WI38 (cell line): ENCODE measurements at regions not wholly inside any gene's neighbourhood (a gene's known extent, or its start where the extent isn't known, plus 50 kb on each side); places are given as distances from the start of the nearest gene placed in this dataset.

Experiments used
- H3K4me3 ChIP-seq: 2 replicates; pipeline ENCODE4 v1.5.1; 2011; ENCODE audit warnings: low read depth, mild to moderate bottlenecking, control low read depth, low read length
- TF ChIP-seq, protein P1 (sequence below): IDR thresholded peaks from 2 replicates; pipeline ENCODE4 v1.5.1; 2012; ENCODE audit warnings: low read depth, mild to moderate bottlenecking, control low read depth, low read length

DNA sequence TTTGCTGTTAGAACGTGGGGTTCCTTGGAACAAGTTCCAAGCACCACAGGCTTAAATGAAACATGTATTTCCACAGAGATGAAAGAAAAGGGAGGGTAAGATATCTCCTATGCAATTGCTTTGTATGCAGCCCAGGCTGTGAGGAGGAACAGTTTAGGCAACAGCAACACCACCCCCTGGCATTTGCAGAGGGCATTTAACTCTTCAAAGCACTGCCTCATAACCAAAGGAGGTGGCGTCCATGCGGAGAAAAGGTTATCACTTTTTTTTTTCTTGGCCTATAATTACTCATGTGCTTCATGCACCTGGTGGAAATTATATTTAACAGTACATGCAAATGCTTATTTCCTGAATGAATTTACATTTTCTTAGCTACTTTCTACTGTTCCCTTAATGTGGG is 286.0 kb downstream of the LPIN1 start:
- TF ChIP-seq, protein P1, sequence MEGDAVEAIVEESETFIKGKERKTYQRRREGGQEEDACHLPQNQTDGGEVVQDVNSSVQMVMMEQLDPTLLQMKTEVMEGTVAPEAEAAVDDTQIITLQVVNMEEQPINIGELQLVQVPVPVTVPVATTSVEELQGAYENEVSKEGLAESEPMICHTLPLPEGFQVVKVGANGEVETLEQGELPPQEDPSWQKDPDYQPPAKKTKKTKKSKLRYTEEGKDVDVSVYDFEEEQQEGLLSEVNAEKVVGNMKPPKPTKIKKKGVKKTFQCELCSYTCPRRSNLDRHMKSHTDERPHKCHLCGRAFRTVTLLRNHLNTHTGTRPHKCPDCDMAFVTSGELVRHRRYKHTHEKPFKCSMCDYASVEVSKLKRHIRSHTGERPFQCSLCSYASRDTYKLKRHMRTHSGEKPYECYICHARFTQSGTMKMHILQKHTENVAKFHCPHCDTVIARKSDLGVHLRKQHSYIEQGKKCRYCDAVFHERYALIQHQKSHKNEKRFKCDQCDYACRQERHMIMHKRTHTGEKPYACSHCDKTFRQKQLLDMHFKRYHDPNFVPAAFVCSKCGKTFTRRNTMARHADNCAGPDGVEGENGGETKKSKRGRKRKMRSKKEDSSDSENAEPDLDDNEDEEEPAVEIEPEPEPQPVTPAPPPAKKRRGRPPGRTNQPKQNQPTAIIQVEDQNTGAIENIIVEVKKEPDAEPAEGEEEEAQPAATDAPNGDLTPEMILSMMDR: no peak
- no peak overlapping the region for H3K4me3 ChIP-seq

DNA sequence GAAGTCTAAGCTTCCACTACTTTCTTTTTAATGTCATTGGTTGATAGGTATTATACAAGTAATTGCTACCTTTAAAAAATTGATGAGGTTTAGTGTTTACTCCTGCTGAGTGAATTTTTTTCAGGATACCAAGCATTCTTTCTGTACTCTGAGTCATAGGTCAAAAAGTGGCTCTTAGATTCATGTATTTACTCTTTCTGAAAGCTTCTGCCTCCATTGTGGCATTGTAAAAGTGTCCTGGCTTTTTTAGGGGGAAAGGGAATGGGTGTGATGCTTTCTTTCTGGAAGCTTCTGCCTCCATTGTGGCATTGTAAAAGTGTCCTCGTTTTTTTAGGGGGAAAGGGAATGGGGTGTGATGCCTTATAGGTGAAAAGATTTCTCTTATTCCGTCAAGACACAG is 286.5 kb downstream of the LPIN1 start:
- no peak overlapping the region for H3K4me3 ChIP-seq
- TF ChIP-seq, protein P1: no peak

DNA sequence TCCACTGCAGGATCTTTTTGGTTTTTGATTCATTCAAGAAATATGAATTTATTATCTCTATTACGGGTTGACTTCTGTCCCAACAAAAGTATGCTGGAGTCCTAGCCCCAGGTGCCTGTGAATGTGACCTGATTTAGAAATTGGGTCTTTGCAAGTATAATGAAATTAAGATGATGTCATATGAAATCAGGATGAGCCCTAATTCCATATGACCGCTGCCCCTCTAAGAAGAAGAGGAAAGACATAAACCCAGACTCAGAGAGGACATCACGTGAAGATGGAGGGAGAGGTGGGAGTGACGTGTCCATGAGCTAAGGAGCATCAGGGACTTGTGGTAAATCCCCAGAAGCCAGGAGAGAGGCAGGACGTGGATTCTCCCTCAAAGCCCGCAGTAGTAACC is 287.1 kb downstream of the LPIN1 start:
- TF ChIP-seq, protein P1: no peak
- H3K4me3 ChIP-seq: no peak overlapping the region

DNA sequence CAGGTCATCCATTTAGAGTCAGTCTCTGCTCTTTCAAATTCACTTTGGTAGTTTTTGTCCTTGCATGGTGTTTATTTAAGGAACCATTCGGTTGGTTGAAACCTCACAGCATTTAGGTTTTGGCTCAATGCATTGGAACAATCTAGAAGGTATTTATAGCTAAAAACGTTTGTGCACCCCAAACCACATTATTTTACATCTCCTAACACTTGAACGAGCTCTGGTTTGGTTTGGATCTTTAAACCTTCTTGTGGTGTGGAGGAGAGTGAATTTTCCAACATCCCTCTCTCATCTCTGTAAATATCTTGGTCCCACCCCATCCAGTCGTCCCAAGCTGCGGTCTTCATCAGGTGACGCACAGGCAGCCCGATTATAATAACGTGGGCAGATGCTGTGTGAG is 287.9 kb downstream of the LPIN1 start:
- no peak overlapping the region for H3K4me3 ChIP-seq
- TF ChIP-seq, protein P1: no peak

DNA sequence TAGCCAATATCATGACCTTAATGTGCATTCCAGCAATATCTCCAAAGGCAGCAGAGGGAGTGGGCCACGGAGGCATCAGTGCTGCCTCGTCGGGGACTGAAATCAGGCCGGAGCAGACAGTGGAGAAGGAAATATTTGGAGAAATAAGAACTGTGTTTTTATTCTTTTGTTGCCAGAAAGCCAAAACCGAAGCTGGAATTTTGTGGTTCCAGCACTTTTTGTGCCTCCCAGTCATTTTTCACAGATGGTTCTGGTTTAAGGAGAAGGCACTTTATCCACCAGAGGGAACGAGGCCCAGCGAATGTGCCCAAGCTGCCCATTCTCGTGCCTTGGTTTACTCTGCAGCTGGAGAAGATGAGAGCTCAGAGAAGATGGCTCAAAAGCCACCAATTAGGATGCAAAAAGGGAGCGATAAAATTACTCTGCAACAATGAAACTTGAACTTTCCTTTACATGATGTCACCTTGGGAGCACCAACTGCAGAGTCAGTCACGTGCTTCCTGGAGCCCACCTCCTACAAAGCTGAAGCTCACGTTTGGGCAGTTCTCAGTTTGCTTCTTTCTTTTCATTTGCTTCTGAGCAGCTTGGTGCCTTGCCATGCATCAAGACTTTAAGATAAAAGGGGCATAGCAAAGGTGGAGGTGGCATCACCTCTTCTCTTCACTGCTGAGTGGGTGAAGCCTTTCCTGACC is 288.7 kb downstream of the LPIN1 start:
- TF ChIP-seq, protein P1: no peak
- no peak overlapping the region for H3K4me3 ChIP-seq

DNA sequence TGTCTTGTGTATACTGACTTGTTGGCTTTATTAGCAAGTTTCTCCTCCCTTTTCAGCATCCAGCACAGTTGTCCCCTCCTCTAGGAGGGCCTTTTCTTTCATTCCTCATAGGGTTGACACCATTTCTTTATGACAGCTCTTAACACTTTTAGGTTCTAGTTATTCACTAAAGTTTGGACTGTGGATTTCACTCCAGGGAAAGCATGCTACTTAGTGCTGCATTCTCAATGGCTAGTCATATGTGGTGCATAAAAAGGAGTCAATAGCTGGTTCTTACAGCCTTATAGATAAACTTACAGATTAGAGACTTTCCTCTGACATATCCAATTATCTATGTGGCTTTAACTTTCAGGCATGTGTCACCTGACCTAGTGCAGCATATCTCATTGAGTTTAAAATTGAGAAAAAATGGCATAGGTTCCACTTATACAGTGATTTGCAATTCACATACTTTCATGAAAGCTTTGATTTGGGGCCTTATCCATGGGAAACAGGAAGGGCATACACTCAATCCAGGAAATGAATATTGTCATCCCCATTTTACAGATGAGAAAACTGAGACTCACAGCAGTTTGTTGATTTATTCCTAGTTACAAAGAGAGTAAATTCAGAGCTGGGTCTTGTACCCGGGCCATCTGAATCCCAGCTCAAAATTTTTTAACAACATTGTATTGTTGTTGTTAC is 289.7 kb downstream of the LPIN1 start:
- TF ChIP-seq, protein P1: no peak

DNA sequence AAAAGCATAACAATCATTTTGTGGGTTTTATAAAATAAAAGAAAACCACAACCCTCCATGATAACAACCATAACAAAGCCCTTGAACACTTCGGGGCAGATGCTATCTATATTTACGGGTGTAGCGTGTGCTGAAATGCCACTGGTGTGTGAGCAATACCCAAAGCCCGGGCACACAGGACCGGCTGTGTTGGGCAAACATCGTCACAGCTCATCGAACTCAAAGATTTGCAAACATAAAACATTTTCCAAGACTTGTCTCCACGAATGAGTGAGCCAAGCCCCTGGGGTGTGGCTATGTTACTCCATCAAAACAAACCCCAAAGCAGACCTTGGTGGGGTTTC is 290.2 kb downstream of the LPIN1 start:
- no peak overlapping the region for H3K4me3 ChIP-seq
- TF ChIP-seq, protein P1: no peak

More for the DNA sequence above, 289.7 kb downstream of the LPIN1 start:
- no peak overlapping the region for H3K4me3 ChIP-seq
